ENCODE measurements at regions not wholly inside any gene's neighbourhood (a gene's known extent, or its start where the extent isn't known, plus 50 kb on each side); places are given as distances from the start of the nearest gene placed in this dataset.

DNA sequence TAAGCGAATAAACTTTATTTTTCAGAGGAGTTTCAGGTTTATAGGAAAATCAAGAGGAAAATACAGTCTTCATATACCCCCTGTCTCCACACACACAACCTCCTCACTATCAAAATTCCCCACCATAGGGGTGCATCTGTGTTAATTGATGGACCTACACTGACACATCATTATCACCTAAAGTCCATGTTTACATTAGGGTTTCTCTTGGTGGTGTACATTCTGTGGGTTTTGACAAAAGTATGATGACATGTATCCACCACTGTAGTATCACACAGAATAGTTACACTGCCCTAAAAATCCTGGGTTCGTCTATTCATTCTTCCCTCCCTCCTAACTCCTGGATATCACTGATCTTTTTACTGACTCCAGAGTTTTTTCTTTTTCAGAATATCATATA, 654.2 kb downstream of the UQCRFS1 start:
- no peak overlapping the region for H3K4me3 ChIP-seq
- H3K4me1 ChIP-seq: no peaks in the 10 kb centered on the region
- no peaks in the 10 kb centered on the region for H3K36me3 ChIP-seq
- no peak for DNase-seq
- ATAC-seq: no peak
- TF ChIP-seq, protein P1, sequence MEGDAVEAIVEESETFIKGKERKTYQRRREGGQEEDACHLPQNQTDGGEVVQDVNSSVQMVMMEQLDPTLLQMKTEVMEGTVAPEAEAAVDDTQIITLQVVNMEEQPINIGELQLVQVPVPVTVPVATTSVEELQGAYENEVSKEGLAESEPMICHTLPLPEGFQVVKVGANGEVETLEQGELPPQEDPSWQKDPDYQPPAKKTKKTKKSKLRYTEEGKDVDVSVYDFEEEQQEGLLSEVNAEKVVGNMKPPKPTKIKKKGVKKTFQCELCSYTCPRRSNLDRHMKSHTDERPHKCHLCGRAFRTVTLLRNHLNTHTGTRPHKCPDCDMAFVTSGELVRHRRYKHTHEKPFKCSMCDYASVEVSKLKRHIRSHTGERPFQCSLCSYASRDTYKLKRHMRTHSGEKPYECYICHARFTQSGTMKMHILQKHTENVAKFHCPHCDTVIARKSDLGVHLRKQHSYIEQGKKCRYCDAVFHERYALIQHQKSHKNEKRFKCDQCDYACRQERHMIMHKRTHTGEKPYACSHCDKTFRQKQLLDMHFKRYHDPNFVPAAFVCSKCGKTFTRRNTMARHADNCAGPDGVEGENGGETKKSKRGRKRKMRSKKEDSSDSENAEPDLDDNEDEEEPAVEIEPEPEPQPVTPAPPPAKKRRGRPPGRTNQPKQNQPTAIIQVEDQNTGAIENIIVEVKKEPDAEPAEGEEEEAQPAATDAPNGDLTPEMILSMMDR (IDR thresholded peaks at IDR 0.05): no peak
- no peak overlapping the region for H3K27ac ChIP-seq
- no peaks in the 10 kb centered on the region for H3K9me3 ChIP-seq
- no peaks in the 10 kb centered on the region for H3K27me3 ChIP-seq
- intact Hi-C loops (cut with DNase I): no loop called here

DNA sequence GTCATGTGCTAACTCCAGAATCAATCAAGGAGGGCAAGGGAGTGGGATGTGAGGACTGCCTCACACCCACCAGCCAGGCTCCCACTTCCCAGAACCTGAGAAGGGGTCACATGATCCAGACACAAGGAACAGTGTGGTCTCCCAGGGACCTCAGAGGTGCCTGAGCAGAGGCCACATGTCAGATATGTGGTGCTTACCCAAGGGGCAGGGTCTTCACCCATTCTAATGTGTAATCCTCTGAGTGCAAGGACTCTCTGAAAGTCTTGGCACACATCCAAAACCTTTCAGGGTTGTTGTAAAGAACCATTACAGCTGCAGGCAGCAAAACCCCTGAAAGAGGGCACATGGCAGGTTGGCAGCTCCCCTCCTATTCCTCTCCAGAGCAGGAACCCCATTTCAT, 656.6 kb downstream of the UQCRFS1 start:
- TF ChIP-seq, protein P1 (IDR thresholded peaks at IDR 0.05): no peak
- Histone ChIP-seq H3K9me3 (no peaks in the 10 kb centered on the region), H3K27ac (no peak overlapping the region), H3K27me3 (no peaks in the 10 kb centered on the region), H3K4me1 (no peaks in the 10 kb centered on the region), H3K4me3 (no peak overlapping the region), H3K36me3 (no peaks in the 10 kb centered on the region)
- intact Hi-C loops (cut with DNase I): no loop called here
- ATAC-seq (no peak), DNase-seq (no peak)

DNA sequence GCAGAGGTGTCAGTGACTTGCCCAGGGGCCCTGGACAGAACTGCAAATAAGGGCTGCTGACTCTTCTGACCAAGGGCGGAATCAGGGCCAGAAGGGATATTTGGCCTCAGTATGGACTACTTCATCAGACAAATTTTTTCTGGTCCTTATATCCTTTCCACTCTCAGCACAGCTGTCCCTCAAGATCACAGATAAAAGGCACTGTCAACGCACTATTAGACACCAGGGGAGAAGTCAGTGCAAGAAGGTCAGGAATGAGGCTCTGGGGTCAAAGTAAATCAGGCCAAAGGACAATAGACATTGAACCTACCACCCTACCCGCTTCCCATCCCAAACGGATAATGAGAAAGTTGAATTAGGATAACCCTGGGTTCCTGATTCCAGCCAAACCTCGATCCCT, 657.6 kb downstream of the UQCRFS1 start:
- no peak for DNase-seq
- Histone ChIP-seq H3K9me3 (no peaks in the 10 kb centered on the region), H3K4me3 (no peak overlapping the region), H3K27ac (no peak overlapping the region), H3K36me3 (no peaks in the 10 kb centered on the region), H3K4me1 (no peaks in the 10 kb centered on the region), H3K27me3 (no peaks in the 10 kb centered on the region)
- TF ChIP-seq, protein P1 (IDR thresholded peaks at IDR 0.05): no peak
- intact Hi-C loops (cut with DNase I): no loop called here
- no peak for ATAC-seq

DNA sequence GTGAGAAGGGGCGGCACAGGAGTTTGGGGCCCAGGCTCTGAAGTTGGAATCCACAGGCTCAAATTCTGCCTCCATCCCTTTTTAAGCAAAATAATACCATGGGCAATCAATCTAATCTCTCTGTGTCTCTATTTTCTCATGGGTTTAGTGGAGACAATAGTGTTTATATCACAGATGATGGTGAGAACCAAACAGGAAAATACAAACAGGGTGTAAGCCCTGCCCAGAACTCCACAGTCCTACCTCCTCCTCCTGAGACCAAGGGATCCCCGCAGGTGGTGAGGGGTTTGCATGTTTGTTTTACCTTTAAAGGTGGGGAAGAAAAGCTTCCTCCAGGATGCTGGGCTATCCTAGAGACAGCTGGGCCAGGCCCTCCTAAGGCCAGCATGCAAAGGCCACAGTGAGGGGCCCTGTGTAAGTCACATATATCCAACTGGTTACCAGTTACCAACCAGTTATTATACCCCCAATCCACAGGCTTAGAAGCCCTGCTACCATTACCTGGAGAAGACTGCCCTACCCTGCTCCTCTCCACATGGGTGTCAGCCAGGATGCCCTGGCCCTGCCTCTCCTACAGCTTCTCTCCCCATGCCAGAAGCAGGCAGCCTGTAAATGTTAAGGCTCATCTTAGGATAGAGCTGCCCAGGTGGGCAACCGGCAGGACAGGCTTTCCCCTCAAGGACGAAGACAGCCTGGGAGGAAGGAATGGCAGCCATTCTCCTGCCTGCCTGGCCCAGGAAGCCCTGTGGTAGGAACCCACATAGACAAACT, 658.4 kb downstream of the UQCRFS1 start:
- Histone ChIP-seq H3K27ac (no peak overlapping the region), H3K4me1 (no peaks in the 10 kb centered on the region), H3K27me3 (no peaks in the 10 kb centered on the region), H3K9me3 (no peaks in the 10 kb centered on the region), H3K36me3 (no peaks in the 10 kb centered on the region), H3K4me3 (no peak overlapping the region)
- intact Hi-C loops (cut with DNase I): no loop called here
- DNase-seq: no peak
- ATAC-seq: no peak
- TF ChIP-seq, protein P1 (IDR thresholded peaks at IDR 0.05): no peak

DNA sequence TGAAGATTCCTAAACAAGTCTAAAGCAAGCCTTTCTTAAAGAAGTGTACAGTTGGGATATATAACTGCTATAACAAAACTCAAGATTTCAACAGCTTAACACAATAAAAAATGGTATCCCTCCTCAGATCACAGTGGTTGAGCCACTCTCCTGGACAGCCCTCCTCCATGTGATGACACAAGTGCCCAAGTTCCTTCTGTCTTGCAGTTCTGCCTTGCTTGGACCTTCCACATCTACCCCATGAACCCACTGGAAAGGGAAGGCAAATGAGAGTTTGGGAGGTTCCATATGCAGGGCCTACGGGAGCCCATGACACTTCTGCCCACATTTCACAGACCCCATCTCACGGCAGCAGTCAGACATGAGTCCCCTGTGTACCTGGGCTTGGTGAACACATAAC, 659.2 kb downstream of the UQCRFS1 start:
- no peaks in the 10 kb centered on the region for H3K27me3 ChIP-seq
- H3K4me1 ChIP-seq: no peaks in the 10 kb centered on the region
- H3K4me3 ChIP-seq: no peak overlapping the region
- TF ChIP-seq, protein P1 (IDR thresholded peaks at IDR 0.05): no peak
- ATAC-seq (no peak), DNase-seq (no peak)
- H3K27ac ChIP-seq: no peak overlapping the region
- no peaks in the 10 kb centered on the region for H3K36me3 ChIP-seq
- no peaks in the 10 kb centered on the region for H3K9me3 ChIP-seq
- intact Hi-C loops (cut with DNase I): no loop called here

Data from left lung (tissue), 4 donors.